SK-N-MC (cell line): ENCODE measurements at regions not wholly inside any gene's neighbourhood (a gene's known extent, or its start where the extent isn't known, plus 50 kb on each side); places are given as distances from the start of the nearest gene placed in this dataset.
"Not testable (repeated sequence)": the region's sequence is repeated elsewhere in the genome, so short reads cannot be mapped to it uniquely, and the experiment has no call there.

ENCODE experiments used
- DNase-seq: peaks from one replicate; pipeline ENCODE4 v3.0.0-alpha.2; 2011; ENCODE audit warnings: low read depth, low spot score
- H3K27ac ChIP-seq: fragments of 200-600 bp; sonication (generic); 2 replicates; pipeline ENCODE4 v1.5.1; 2016; ENCODE audit warnings: mixed run types
- H3K36me3 ChIP-seq: fragments of 200-600 bp; sonication (generic); 2 replicates; pipeline ENCODE4 v1.6.1; 2017; ENCODE audit warnings: antibody characterized with exemption, low read length, mixed read lengths; ENCODE audit not compliant: insufficient read depth
- H3K4me3 ChIP-seq: fragments of 200-600 bp; sonication (generic); 2 replicates; pipeline ENCODE4 v1.5.1; 2016
- H3K9ac ChIP-seq: fragments of 200-600 bp; sonication (generic); 2 replicates; pipeline ENCODE4 v1.8.0; 2017; ENCODE audit warnings: mixed run types, mixed read lengths; ENCODE audit not compliant: insufficient read length
- H3K9me3 ChIP-seq: fragments of 200-600 bp; sonication (generic); 2 replicates; pipeline ENCODE4 v1.6.1; 2017; ENCODE audit warnings: low read depth, mild to moderate bottlenecking, antibody characterized with exemption, low read length, moderate library complexity, mixed read lengths
- EZH2 ChIP-seq: fragments of 200-600 bp; sonication (generic); IDR thresholded peaks from one replicate; pipeline ENCODE4 v1.6.1; 2017; ENCODE audit warnings: antibody characterized with exemption
- FOXP2 ChIP-seq: optimal IDR thresholded peaks from 2 replicates; pipeline ENCODE3; 2011; ENCODE audit warnings: mild to moderate bottlenecking, moderate library complexity; ENCODE audit not compliant: insufficient read depth; ENCODE audit errors: extremely low read length, control extremely low read depth
- POLR2AphosphoS5 ChIP-seq: IDR thresholded peaks from 2 replicates; pipeline ENCODE4 v1.6.1; 2012; ENCODE audit warnings: mild to moderate bottlenecking, low read depth, low read length, borderline replicate concordance

DNA sequence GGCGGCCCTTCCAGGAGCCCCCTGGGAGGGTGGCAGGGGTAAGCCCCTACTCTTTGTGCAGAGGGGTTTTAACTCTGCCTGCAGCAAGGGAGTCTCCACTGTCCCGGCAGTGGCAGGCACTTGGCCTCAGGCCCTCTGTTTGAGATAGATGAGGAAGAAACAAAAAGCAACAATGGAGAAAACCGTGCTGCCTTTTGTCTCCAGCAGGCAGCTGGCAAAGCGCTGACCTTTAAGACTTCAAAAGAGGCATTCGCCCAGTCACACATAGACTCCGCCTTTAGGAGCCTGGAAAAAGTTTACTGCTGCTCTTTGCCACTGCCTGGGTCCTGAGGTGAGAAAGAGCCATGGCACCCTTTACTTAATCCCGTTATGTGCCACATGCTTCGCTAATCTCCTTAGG is 158.2 kb upstream of the NTF3 start:
- DNase-seq = no peak
- Histone ChIP-seq H3K27ac (no peak overlapping the region), H3K9ac (no peak overlapping the region), H3K4me3 (no peak overlapping the region), H3K36me3 (no peaks in the 10 kb centered on the region), H3K9me3 (no peaks in the 10 kb centered on the region)
- TF ChIP-seq POLR2AphosphoS5 (no peak), FOXP2 (no peak), EZH2 (no peak)

DNA sequence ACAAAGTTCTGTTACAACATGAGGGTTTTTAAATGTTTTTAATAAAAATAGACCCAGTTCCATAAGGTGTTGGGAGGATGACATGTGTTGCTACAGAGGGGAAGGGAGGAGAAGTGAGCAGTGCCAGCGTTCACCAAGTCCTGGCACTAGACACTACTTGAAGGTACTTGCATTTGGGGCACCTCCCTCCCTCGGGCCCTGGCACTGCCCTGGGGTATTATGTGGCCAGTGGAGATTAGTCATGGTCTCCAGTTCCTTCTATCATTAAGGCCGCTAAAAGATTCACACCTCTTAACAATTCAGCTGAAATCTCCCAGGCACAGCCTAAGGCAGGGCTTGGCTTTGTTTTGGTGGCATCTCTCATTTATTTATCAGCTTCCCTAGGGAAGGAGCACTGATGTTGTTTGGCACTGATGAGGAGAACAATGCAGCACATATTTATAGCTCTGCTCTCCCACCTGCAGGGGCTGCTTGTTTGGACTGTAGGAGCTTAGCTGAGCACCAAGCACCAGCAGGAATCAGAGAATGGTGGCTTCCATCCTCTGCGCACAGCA is 155.5 kb upstream of the NTF3 start:
- DNase-seq = no peak
- TF ChIP-seq FOXP2 (no peak), EZH2 (no peak), POLR2AphosphoS5 (no peak)
- Histone ChIP-seq H3K27ac (no peak overlapping the region), H3K9ac (no peak overlapping the region), H3K4me3 (no peak overlapping the region), H3K9me3 (no peaks in the 10 kb centered on the region), H3K36me3 (no peaks in the 10 kb centered on the region)

DNA sequence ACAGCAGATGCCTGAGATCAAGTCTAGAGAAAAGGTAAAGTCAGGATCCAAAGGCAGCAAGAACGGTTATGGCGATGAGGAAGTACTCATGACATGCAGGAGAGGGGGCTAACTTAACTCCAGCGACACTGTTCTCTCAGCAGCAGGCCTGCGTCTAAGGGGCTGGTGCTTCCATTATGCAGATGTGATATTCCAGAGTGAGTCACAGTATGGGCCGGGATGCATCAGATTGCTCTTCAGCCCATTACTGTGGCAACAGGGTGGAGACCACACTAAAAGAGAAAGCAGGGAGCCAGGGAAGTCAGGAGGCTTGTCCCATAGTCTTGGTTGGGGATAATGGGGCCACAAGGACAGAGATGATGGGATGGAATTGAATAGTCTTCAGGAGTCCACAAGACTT is 151.8 kb upstream of the NTF3 start:
- Histone ChIP-seq H3K4me3 (no peak overlapping the region), H3K27ac (no peak overlapping the region), H3K9me3 (no peaks in the 10 kb centered on the region), H3K9ac (no peak overlapping the region), H3K36me3 (no peaks in the 10 kb centered on the region)
- no peak for DNase-seq
- TF ChIP-seq POLR2AphosphoS5 (no peak), FOXP2 (no peak), EZH2 (no peak)

DNA sequence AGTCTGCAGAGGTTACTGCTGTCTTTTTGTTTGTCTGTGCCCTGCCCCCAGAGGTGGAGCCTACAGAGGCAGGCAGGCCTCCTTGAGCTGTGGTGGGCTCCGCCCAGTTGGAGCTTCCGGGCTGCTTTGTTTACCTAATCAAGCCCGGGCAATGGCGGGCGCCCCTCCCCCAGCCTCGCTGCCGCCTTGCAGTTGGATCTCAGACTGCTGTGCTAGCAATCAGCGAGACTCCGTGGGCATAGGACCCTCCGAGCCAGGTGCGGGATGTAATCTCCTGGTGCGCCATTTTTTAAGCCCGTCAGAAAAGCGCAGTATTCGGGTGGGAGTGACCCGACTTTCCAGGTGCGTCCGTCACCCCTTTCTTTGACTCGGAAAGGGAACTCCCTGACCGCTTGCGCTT is 141.5 kb upstream of the NTF3 start:
- not testable (repeated sequence) for H3K27ac ChIP-seq, H3K9ac ChIP-seq, H3K9me3 ChIP-seq, DNase-seq, H3K36me3 ChIP-seq, H3K4me3 ChIP-seq

DNA sequence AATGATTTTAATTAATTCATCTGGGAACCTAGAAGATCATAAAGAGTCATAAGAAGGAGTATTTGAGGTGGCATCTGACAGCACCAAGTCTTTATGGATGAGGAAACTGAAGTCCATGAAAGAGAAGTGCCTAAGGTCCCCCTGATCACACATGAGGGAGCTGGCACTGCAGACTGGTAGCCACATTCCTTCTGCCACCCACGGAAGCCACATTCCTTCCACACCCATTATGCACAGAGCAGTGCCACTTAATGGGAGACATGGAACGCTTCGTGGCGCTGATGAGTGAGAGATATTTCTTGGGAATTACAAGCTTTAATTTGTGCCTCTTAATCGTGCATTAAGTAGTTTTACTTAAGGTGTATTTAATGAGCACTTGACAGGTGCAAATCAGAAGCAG is 139.3 kb upstream of the NTF3 start:
- TF ChIP-seq FOXP2 = no peak
- TF ChIP-seq EZH2 = no peak
- TF ChIP-seq POLR2AphosphoS5 = no peak
- Histone ChIP-seq H3K9ac (no peak overlapping the region), H3K27ac (no peak overlapping the region), H3K9me3 (no peaks in the 10 kb centered on the region), H3K36me3 (no peaks in the 10 kb centered on the region), H3K4me3 (no peak overlapping the region)
- no peak for DNase-seq

DNA sequence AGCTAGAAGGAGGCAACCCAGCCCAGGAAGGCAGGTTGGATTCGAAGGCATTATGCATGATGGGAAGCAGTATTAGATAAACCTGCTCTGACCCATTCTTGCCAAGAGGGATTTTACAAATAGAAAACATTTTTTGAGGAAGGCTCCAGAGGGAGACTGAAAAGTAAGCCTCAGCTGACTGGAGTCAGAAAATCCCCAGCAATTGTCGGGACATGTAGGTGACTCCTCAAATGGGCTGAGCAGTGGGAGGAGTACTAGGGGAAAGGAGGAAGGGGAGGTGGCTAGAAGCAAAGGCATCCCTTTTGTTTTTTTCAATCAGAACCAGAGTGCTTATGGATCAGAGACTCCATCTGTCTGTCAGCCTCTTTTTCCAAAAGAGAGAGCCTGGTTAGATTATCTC is 138.1 kb upstream of the NTF3 start:
- no peak for DNase-seq
- no peaks in the 10 kb centered on the region for H3K36me3 ChIP-seq
- H3K9ac ChIP-seq = no peak overlapping the region
- no peak overlapping the region for H3K27ac ChIP-seq
- no peak overlapping the region for H3K4me3 ChIP-seq
- no peaks in the 10 kb centered on the region for H3K9me3 ChIP-seq
- TF ChIP-seq POLR2AphosphoS5 (no peak), FOXP2 (no peak), EZH2 (no peak)

DNA sequence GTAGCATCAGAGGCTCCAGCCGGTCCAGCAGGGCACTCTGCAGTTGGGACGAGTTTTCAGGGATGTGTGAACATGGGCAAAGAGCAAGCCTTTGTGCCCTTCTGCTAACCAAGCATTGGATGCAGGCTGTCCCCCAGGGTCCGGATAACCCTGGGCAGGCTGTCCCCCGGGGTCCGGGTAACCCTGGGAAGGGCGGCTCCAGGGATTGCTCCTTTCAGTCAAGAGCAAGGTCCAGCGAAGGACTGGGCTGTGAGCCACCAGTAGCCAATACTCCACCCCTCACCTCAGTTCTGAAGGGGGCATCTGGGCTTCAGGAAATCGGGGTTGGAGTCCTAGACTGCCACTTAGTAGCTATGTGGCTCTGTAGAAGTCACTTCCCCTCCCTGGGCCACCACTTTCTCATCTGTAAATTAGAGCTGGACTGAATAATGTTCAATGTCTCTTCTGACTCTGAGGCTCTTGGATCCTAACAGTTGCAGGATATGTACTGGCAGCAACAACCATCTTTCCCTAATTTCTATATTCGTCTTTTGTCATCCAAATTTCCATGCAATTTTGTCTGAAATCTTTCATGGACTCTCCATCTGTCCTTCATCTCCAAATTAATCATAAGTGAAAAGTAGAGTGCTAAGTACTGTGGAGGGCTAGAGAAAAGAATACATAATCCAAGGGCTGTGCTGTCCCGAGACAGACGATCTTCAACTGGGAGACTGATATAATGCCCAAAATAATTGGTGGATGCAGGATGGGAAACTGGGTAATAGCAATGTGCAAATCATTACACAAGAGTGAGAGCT is 137.4 kb upstream of the NTF3 start:
- H3K4me3 ChIP-seq = no peak overlapping the region
- no peaks in the 10 kb centered on the region for H3K9me3 ChIP-seq
- DNase-seq = no peak
- no peak for TF ChIP-seq EZH2
- TF ChIP-seq POLR2AphosphoS5 = no peak
- no peak for TF ChIP-seq FOXP2
- H3K9ac ChIP-seq = no peak overlapping the region
- H3K36me3 ChIP-seq = no peaks in the 10 kb centered on the region
- no peak overlapping the region for H3K27ac ChIP-seq

DNA sequence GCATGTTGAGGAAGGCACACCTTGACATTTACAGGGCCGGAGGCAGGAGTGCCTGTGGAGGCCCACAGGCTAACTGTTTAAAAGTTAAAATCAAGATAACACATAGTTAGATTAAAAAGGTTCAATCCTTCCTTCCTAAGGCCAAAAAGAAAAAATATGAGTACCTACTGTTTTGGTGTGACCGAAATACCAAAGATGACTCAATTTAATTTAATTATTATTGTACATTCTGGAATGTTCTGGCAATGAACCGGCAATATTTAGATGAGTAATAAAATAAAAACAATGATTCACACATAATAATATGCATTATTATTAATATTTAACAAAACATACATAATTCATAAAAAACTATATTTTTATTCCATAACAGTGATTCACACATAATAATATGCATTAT is 136.8 kb upstream of the NTF3 start:
- Histone ChIP-seq H3K9me3 (no peaks in the 10 kb centered on the region), H3K9ac (no peak overlapping the region), H3K27ac (no peak overlapping the region), H3K36me3 (no peaks in the 10 kb centered on the region), H3K4me3 (no peak overlapping the region)
- TF ChIP-seq EZH2 = no peak
- DNase-seq = no peak

DNA sequence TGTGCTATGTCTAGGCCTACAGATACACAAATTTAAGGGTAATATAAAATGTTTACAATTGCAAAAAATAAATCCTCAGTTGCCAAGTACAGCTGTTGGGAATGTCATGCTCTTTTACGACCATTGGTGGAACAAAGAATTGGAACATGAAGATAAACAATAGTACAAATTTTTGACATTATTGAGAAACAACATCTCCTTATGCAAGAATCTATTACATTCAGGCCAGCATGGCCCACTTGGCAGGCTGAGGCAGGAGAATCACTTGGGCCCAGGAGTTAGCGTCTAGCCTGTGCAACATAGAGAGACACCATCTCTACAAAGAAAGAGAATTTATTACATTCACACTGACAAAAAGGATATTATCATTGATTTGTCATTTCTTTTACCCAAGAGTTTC is 135.9 kb upstream of the NTF3 start:
- no peak overlapping the region for H3K27ac ChIP-seq
- no peaks in the 10 kb centered on the region for H3K9me3 ChIP-seq
- H3K4me3 ChIP-seq = no peak overlapping the region
- no peak for DNase-seq
- TF ChIP-seq FOXP2 (no peak), EZH2 (no peak), POLR2AphosphoS5 (no peak)
- no peak overlapping the region for H3K9ac ChIP-seq
- H3K36me3 ChIP-seq = no peaks in the 10 kb centered on the region

DNA sequence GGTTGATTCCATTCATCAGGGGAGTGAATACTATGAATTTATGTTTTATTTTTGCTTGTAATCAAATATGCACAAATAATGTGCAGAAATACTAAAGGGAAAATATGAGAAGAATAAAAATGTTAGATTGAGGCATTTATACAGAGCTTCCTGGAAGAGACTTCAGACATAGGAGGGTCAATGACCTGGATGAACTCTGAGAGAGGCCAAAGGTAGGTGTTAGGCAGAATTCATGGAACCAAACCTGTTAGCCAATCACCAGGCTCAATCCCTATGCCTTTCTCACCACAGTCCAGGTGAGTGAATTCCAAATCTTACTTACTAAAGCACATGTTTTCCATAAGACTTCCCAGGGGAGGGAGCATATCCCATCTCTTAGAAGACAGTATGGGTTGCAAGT is 130.4 kb upstream of the NTF3 start:
- TF ChIP-seq FOXP2 (no peak), POLR2AphosphoS5 (no peak), EZH2 (no peak)
- Histone ChIP-seq H3K27ac (no peak overlapping the region), H3K4me3 (no peak overlapping the region), H3K9me3 (no peaks in the 10 kb centered on the region), H3K36me3 (no peaks in the 10 kb centered on the region), H3K9ac (no peak overlapping the region)
- no peak for DNase-seq
